T-helper 1 cell treated with Interleukin-12 subunit alpha and Interleukin-12 subunit beta and Interleukin-4 antibody, amounts not matched to agents 30 ng/mL and 1 ng/mL, for 36 hours (primary cell): ENCODE measurements at regions not wholly inside any gene's neighbourhood (a gene's known extent, or its start where the extent isn't known, plus 50 kb on each side); places are given as distances from the start of the nearest gene placed in this dataset.
"Not testable (repeated sequence)": the region's sequence is repeated elsewhere in the genome, so short reads cannot be mapped to it uniquely, and the experiment has no call there.

Experiments
- intact Hi-C: fragments of 100-400 bp; cut with micrococcal nuclease; formaldehyde crosslinking; loops from one replicate; pipeline ENCODE4 v1.15.1; 2024

DNA sequence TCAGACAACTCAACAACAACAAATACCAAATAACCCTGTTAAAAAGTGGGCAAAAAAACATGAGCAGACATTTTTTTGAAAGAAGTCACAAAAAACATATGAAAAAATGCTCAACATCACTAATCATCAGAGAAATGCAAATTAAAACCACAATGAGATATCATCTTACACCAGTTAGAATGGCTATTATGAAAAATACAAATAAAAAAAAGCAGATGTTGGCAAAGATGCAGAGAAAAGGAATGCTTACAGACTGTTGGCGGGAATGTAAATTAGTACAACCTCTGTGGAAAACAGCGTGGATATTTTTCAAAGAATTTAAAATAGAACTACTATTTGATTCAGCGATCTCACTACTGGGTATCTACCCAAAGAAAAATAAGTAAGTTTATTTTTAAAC lies 114.0 kb downstream of the SLC38A4 start:
- intact Hi-C loops, result no loop called here

DNA sequence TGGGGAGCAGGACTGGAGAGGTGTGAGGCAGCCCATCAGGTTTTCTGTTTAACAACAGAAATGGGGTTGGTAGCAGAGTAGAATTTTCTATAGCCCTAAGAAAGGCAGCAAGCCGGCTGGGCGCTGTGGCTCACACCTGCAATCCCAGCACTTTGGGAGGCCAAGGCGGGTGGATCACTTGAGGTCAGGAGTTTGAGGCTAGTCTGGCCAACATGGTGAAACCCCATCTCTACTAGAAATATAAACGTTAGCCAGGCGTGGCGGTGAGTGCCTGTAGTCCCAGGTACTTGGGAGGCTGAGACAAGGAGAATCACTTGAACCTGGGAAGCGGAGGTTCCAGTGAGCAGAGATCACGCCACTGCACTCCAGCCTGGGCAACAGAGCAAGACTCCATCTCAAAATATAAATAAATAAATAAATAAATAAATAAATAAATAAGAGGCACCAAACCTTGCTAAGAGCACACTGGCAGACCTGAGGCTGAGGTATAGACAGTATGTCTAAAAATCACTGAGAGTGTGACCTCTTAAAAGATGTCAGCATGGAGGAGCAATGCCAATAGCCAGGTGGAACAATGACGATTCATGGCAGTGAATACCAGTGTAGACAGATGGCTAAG lies 115.6 kb downstream of the SLC38A4 start:
- intact Hi-C loops, result no loop called here

DNA sequence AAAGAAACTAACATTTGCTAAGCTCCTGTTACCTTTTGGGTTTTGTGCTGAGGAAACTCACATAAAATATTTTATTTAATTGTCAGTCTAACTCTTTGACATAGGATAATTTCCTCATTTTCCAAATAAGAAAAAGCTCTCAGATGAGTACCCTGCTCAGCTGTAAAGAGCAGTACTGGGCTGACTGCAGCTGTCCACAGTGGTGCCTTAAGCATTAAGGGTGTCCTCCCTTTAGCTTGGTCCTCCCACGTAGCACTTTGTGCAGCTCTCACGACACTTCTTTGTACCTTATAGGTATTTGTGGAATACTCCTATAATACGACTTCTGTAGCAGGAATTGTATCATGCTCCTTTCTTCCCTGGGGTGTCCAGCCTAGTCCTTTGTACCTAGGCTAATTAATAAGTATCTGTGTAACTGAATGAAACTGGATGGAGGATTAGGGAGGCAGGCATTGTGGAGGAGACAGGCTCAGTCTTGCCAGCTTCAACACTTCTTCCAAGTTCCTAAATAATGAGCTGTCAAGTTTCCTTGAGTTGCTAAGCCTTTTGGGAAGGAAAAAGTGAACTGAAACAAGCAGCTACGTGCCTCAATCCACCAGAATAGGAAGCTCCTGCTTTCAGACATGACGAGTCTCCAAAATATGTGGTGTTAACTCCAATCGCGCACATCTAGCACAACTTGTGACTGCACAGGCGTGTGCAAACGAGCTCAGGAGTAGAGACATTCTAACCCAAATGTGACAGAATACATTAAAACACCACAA lies 123.0 kb downstream of the SLC38A4 start:
- intact Hi-C loops, result no loop called here

DNA sequence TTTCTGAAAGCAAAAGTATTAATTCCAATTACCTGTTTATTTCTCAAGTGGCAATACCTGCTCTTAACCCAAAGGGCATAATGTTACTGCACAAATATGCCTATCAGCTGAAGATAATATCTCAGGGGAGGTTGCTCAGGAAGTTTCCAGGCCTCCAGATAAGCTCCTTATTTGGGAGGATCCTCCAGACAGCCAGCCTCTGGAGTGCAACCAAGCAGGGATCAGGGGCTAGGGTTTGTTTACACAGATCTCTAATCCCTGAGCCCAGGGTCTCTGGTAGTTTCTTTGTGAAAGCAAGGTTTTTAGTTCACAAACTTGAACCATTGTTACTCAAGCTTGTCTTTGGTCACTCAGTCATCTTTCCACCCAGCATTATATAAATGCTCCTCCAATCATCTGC lies 124.4 kb downstream of the SLC38A4 start:
- intact Hi-C loops, result no loop called here

DNA sequence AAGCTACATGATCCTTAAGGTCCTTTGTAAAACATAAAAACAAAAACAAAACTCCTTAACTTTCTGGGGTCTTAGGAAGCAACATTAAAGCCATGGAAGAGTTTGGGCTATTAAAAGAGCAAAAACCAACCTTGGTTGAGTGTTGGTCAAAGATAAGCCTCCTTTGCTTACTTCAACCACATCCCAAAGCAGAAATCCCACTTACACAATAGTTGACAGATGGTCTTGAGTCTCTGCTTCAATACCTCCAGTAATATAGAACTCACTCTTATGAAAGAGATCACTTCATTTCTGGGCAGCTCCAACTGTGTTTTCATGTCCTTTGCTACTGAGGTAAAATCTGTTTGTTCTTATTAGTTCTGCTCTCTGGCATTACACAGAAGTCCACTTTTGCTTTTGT lies 125.8 kb downstream of the SLC38A4 start:
- intact Hi-C loops, result no loop called here

DNA sequence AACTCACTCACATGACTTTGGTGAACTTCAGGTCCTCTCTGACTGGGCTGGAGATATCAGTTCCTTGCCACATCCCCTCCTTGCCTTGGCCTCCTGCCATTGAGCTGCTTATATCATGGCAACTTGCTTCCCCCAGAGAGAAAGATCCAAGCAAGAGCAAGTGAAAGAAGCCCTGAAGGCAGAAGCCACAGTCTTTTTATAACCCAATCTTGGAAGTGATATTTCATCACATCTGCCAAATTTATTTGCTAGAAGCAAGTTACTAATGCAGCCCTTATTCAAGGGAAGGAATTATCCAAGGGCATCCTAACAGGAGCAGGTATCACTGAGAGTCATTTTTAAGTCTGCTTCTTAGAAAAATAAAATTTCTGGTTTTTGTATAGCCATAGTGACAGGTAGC lies 127.8 kb downstream of the SLC38A4 start:
- intact Hi-C loops, result no loop called here

DNA sequence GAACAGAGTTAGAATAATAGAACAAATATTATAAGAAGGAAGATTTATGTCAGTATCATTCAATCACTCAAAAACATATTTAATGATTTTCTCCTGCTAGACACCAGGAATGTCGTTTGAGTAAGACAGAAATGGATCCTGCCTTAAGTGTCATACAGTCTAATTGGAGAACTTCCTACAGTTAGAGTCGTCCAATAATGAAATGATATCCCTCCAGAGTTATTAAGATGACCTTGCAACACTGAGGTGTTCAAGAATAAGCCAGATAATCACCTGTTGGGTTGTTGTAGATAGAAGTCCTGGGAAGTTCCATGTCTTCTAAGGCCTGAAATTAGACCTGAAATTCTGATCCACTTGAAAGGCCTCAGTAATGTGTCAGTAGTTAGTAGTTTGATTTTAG lies 132.3 kb downstream of the SLC38A4 start:
- intact Hi-C loops, result no loop called here

DNA sequence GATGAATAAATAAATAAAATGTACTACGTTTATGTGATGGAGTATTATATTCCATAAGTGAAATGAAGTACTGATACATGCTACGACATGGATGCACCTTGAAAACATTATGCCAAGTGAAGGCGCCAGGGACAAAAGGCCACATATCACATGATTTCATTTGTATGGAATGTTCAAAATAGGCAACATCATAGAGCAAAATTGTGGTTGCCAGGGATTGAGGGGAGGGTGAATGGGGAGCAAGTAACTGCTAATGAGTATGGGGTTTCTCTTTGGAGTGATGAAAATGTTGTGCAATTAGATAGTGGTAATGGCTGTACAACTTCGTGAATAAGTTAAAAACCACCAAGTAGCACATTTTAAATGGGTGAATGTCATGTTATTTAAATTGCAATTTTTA lies 132.8 kb downstream of the SLC38A4 start:
- intact Hi-C loops, result no loop called here

DNA sequence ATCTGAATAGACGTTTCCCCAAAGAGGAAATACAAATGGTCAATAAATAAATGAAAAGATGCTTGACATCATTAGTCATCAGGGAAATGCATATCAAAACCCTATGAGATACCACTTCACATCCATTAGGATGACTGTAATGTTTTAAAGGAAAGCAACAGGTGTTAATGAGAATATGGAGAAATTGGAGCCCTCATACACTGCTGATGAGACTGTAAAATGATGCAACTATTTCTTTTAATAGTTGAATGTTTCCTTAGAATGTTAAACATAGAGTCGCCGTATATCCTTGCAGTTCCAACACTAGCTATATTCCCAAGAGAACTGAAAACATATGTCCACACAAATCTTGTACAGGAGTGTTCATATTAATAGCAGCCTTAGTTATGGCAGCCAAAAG lies 133.2 kb downstream of the SLC38A4 start:
- intact Hi-C loops, result no loop called here

DNA sequence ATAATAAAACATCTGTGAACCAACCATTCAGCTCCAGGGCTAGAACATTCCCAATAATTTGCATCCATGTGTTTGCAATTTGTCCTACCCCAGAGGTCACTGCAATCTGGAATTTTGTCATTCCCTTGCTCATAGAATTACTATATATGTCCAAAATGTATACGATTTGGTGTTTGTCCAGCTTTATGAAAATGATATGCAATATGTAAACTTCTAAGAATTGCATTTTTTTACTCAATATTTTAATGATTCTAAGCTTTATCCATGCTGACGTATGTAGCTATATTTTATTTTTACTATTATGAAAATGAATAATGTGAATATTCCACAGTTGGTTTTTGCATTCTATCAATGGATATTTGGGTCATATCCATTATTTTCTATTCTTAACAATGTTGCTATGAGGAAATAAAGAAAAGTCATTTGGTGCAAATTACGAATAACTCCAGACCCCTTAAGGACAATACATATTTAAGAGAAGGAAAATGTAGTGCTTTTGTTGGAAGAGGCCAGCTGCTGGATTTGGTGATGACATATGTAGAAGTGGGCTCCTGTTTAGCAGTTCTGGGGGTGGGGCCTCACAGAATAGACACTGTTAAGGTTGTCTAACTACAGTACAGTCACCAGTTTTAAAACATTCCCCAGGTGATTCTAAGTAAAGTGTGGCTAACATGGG lies 139.4 kb downstream of the SLC38A4 start:
- intact Hi-C loops, result no loop called here

DNA sequence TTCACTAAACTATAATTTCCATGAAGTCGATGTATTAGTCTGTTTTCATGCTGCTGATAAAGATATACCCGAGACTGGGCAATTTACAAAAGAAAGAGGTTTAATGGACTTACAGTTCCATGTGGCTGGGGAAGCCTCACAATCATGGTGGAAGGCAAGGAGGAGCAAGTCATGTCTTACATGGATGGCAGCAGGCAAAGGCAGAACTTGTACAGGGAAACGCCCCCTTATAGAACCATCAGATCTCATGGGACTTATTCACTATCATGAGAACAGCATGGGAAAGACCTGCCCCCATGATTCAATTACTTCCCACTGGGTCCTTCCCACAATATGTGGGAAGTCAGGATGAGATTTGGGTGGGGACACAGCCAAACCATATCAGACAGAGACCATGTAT lies 141.6 kb downstream of the SLC38A4 start:
- intact Hi-C loops, result not testable (repeated sequence)

DNA sequence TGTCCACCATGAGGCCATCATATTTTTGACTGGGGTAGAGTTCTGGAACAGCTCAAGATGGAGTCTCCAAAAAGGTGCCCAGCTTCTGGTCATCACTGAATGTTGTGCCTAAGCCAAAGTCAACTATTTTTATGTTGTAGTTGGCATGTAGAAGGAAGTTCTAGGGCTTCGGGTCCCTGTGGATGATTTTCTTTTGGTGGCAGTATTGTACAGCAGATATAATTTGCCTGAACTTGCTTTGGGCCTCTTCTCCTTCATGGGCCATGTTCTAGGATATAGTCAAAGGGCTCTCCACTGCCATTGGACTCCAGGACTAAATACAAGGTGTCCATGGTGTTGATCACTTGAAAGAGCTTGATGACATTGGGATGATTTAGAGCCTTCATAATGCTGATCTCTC lies 143.6 kb downstream of the SLC38A4 start:
- intact Hi-C loops, result no loop called here

DNA sequence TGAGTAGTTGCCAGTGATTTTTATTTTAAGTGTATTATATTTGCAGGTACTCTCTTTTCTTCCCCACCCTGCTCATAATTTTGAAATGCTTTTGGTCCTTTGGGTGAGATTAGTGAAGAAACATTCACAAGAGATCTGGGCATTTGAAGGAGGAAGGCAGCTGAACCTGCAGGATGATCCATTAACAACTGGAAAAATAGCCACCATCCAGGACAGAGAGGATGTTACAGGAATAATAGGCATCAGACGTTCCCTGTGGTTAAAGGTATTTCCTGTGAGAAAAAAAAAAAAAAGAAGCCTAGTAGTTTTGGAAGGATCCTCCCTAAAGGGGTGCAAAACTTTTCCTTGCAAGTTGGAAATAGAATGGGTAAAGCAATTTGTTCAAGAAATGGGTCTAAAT lies 145.3 kb downstream of the SLC38A4 start:
- intact Hi-C loops, result no loop called here

DNA sequence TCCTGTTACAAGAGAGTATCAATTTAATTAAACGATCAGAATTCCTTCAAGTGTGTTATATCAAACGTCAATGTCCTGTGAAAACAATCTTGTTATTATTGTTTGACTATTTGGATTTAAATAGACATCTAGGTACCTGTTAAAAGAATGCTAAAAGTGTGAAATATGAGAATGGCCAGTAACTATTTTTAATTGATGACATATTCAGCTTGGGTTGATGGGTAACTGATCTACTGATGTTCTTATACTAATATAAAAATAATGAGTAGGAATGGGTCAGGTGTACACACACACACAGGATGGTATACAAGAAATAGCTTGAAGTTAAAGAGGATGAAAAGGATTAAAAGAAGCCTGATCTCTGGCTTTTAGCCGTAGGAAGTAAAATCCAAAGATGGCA lies 146.0 kb downstream of the SLC38A4 start:
- intact Hi-C loops, result loop anchor here (5.0 to 10.0 kb wide), 5 partner anchors 303 to 715 kb away; partner anchors contain the start of gene SCAF11

DNA sequence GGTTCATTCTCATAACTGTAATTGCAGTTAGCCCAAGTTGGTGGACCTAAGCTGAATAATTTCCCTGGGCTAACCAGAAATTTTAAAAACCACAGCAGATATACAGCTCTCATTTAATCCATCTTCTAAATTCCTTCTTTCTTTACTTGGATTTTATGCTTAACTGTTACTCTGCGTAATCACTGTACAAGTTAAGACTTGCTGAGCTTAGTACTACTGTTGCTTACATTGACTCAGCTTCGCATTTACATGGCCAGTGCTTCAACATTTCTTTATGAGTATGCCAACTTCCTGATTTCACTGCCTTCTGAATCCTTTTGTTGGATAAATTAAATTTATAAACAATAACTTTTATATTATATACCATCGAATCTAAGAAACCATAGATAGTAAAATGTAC lies 147.4 kb downstream of the SLC38A4 start:
- intact Hi-C loops, result loop anchor here (5.0 to 10.0 kb wide), 5 partner anchors 304 to 716 kb away; partner anchors contain the start of gene SCAF11

DNA sequence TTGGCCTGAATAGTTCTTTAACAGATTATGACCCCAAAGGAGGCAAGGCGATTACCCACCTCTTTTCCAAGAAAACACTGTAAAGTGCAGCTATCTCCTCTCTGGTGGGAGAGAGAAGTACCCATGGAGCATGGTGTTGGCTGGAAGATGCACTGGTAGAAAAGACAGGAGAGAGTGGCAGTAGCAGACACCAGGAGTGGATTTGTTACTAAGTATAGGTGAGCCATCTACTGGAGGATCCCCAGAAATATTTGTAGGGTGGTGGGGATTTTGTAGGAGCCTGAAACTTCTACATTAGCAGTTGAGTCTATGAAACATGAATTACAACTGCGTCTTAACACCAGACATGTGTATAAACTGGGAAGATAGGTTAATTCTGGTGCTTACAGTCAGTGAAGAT lies 148.0 kb downstream of the SLC38A4 start:
- intact Hi-C loops, result loop anchor here (1.0 to 10.0 kb wide), 8 partner anchors 305 to 717 kb away; partner anchors contain the start of genes SCAF11 and SLC38A2

DNA sequence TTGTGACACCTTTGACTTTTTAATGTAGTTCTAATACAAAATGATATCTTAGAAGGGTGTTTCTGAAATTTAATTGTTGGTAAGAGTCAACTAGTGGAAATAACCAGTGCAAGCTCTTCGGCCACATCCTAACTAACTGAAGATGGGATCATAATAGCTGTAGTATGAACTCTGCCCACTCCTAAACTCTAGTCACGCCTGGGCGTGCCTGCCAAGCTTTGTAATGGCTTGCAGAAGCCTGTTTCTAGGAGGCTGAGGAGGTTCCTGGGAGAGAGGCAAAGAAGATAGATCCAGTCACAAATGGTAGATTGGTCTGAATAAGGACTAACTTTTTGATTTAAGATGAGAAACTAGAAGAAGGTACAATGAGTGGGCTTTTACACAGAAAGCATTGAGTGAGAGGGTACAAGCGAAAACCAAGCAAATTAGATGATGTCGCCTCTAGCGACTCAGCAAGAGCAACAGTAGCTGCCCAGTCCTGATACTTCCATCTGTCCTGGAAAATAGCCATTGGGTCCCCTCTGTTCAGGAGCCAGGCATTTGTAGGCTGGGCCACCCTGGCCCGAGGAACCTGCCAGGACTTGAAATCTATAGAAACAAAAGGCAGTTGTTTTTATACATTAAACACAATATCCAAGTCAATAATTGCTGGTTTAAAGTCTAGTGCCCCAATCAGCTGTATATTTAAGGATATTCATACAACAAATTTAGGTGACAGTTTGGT lies 148.8 kb downstream of the SLC38A4 start:
- intact Hi-C loops, result loop anchor here (1.0 to 10.0 kb wide), 8 partner anchors 304 to 718 kb away; partner anchors contain the start of genes SCAF11 and SLC38A2

DNA sequence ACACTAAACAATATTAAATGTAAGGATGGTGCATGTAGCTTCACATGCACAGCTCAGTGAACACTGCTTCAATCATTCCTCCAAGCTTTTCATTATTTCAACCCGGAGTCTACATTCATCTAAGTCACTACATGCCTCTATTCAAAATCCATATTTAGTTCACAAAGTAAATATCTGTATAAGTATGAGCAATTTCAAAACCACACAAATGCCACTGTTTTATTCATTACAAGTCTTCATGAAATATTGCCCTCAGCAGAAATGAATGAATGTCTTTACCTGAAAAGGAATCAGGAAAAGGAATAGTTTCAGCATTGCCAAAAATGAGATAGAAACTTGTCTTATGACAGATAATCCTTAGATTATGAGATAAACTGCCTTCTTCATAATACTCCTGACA lies 149.4 kb downstream of the SLC38A4 start:
- intact Hi-C loops, result loop anchor here (2.0 to 10.0 kb wide), 7 partner anchors 304 to 718 kb away; partner anchors contain the start of genes SCAF11 and SLC38A2

DNA sequence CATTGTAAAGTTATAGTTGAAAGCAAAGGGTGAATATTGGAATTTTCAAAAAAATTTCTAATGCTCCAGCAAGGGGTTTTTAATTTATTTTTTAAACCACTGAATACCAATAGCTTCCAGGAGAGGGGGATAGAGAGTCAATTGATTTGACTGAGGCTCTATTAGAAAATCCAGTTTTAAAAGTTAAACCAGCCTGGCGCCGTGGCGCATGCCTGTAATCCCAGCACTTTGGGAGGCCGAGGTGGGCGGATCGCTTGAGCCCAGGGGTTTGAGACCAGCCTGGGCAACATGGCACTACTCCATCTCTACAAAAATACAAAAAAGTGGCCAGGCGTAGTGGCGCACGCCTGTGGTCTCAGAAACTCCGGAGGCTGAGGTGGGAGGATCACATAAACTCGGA lies 150.1 kb downstream of the SLC38A4 start:
- intact Hi-C loops, result loop anchor here (1.0 to 10.0 kb wide), 12 partner anchors 158 to 1011 kb away; partner anchors contain the start of genes SCAF11 and SLC38A2

DNA sequence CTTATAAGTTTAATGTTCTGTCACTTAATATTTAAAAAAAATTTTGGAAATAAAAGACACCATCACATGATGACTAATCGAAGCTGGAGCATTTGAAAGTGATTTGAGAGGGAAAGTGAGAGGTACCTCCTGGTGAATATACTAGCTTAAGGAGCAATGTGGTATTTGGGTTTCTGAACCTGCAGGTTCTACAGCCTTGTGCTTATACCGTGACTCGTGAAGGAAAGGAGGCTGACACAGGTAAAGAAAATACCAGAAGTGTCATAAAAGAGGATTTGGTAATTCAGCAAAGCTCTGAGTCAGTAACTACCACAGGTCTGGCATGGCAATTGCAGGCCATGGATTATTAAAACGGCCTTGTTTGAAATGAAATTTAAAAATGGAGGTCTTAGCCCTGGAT lies 151.0 kb downstream of the SLC38A4 start:
- intact Hi-C loops, result loop anchor here (1.0 to 10.0 kb wide), 10 partner anchors 157 to 1012 kb away; partner anchors contain the start of gene SCAF11

DNA sequence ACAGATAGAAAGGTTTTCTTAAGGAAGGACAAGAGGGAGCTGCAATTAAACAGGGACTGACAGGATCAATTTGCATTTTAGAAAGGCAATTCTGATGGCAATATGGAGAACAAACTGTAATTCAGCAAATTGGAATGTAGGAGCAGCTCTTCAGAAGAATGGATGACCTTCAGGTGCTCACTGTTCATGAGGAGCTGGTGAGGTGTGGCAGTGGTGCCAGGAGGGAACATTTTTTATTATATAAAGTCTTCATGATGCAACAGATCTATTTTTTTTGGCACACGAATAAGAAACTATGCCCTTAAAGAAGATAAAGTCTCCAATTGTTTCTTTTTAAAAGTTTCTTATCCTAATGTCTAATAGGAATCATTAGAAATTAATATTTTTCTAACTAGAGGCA lies 151.7 kb downstream of the SLC38A4 start:
- intact Hi-C loops, result loop anchor here (2.0 to 10.0 kb wide), 2 partner anchors 347 to 721 kb away; no protein-coding TSS in a partner anchor
